ENCODE measurements at regions not wholly inside any gene's neighbourhood (a gene's known extent, or its start where the extent isn't known, plus 50 kb on each side); places are given as distances from the start of the nearest gene placed in this dataset.

DNA sequence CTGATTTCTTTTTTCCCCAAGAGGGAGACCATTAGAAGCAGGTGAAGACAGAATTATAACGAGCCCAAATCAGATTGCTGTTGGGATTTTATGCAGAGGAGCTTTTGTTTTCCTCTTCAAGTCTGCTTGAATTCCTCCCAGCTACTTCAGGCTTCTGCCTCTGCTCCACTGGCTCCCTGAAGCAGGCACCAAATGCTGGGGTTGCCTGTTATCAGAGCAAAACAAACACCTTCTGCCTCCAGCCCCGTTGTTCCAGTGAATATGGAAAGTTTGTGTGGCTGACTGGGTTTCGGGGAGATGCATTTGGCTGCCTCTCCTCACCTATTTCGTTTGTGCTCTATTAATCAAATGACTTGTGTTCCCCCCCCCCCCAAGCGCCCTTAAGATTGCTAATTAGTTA is 209.2 kb downstream of the URB2 start:
- TF ChIP-seq SMC3 (conservative IDR thresholded peaks at IDR 0.05; ENCODE audit: poor library complexity) (no peak), EZH2 (IDR thresholded peaks at IDR 0.05; ENCODE audit: borderline replicate concordance, insufficient read depth, low read length, poor library complexity, severe bottlenecking) (no peak), POLR2AphosphoS5 (IDR thresholded peaks at IDR 0.05) (no peak), MXI1 (conservative IDR thresholded peaks at IDR 0.05; ENCODE audit: poor library complexity, severe bottlenecking) (no peak)
- TF ChIP-seq, protein P1, sequence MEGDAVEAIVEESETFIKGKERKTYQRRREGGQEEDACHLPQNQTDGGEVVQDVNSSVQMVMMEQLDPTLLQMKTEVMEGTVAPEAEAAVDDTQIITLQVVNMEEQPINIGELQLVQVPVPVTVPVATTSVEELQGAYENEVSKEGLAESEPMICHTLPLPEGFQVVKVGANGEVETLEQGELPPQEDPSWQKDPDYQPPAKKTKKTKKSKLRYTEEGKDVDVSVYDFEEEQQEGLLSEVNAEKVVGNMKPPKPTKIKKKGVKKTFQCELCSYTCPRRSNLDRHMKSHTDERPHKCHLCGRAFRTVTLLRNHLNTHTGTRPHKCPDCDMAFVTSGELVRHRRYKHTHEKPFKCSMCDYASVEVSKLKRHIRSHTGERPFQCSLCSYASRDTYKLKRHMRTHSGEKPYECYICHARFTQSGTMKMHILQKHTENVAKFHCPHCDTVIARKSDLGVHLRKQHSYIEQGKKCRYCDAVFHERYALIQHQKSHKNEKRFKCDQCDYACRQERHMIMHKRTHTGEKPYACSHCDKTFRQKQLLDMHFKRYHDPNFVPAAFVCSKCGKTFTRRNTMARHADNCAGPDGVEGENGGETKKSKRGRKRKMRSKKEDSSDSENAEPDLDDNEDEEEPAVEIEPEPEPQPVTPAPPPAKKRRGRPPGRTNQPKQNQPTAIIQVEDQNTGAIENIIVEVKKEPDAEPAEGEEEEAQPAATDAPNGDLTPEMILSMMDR (IDR thresholded peaks at IDR 0.05; ENCODE audit: poor library complexity, severe bottlenecking), result no peak
